ELF-1 (cell line): ENCODE measurements at regions not wholly inside any gene's neighbourhood (a gene's known extent, or its start where the extent isn't known, plus 50 kb on each side); places are given as distances from the start of the nearest gene placed in this dataset.
"Not testable (repeated sequence)": the region's sequence is repeated elsewhere in the genome, so short reads cannot be mapped to it uniquely, and the experiment has no call there.

ENCODE experiments used
- DNase-seq: peaks from one replicate; pipeline ENCODE4 v3.0.0-alpha.2; 2016; ENCODE audit warnings: low read depth, low spot score

GRCh38 chr3:109480014-109480413 is 142.7 kb upstream of the DPPA4 start:
- peak; percentile 49 for DNase-seq

- DNase-seq, result peak; percentile 3
These were observed 141.3 kb upstream of the DPPA4 start for GRCh38 chr3:109478614-109479013.

GRCh38 chr3:109460961-109461360 is 123.6 kb upstream of the DPPA4 start:
- DNase-seq, result no peak

GRCh38 chr3:109445210-109445609 is 107.9 kb upstream of the DPPA4 start:
- DNase-seq, result no peak

- DNase-seq, result no peak
These were observed 105.2 kb upstream of the DPPA4 start for GRCh38 chr3:109442531-109442930.

GRCh38 chr3:109440353-109440752 is 103.0 kb upstream of the DPPA4 start:
- DNase-seq, result no peak

- peak; percentile 81 for DNase-seq
These were observed 95.5 kb upstream of the DPPA4 start for GRCh38 chr3:109432833-109433232.

- DNase-seq, result peak; percentile 88
These were observed 93.7 kb upstream of the DPPA4 start for GRCh38 chr3:109430911-109431563.

GRCh38 chr3:109413049-109413448 is 75.7 kb upstream of the DPPA4 start:
- no peak for DNase-seq

GRCh38 chr3:109411547-109411946 is 74.2 kb upstream of the DPPA4 start:
- no peak for DNase-seq

- no peak for DNase-seq
These were observed 59.5 kb upstream of the DPPA4 start for GRCh38 chr3:109396806-109397205.

- DNase-seq, result not testable (repeated sequence)
These were observed 56.4 kb upstream of the DPPA4 start for GRCh38 chr3:109393728-109394127.

GRCh38 chr3:109392293-109392692 is 54.9 kb upstream of the DPPA4 start:
- no peak for DNase-seq

- DNase-seq, result no peak
These were observed 50.3 kb upstream of the DPPA4 start for GRCh38 chr3:109387621-109388020.

GRCh38 chr3:109387201-109387600 is 49.9 kb upstream of the DPPA4 start:
- no peak for DNase-seq
